Stimulated activated CD4-positive, alpha-beta T cell treated with anti-CD3 and anti-CD28 coated beads, Interleukin-1b, Interleukin-23, amount 100 ng/mL, for 4 hours (primary cell): ENCODE measurements at regions not wholly inside any gene's neighbourhood (a gene's known extent, or its start where the extent isn't known, plus 50 kb on each side); places are given as distances from the start of the nearest gene placed in this dataset.
"Not testable (repeated sequence)": the region's sequence is repeated elsewhere in the genome, so short reads cannot be mapped to it uniquely, and the experiment has no call there.

Experiments used
- DNase-seq, 2 donors: peaks; one replicate each; pipeline ENCODE4 v3.0.0-alpha.2; 2020; ENCODE audit warnings: low read depth in 2 of 2

DNA sequence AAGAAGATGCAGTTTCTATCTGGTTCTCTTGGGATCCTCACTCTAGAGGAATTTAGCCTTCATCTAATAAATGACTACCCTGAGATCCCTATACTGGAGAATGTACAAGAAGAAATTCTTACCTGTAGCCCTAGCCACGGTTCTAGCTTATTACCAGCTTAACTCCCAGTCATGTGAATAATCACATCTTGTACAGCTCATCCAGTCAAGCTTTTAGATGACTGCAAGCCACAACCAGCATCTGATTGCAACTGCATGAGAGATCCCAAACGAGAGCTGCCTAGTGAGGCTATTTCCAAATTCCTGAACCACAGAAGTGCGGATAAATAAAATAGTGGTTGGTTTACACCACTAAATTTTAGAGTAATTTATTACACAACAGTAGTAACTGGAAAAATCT lies 196.0 kb upstream of the CPHXL start:
- DNase-seq: no peak

DNA sequence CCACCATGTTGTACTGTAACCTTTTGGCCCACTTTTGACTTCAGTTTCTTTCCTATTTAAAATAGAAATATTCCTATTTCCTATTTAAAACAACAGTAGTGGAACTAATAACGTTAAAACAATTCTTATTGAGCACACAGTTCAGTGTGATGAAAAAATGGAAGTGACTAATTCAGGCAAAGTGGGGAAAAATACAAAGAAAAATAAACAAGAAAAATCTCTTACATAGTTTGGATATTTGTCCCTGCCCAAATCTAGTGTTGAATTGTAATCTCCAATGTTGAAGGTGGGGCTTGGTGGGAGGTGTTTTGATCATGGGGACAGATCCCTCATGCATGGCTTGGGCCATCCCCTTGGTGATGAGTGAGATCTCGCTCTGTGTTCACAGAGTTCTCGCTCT lies 198.1 kb upstream of the CPHXL start:
- no peak for DNase-seq

DNA sequence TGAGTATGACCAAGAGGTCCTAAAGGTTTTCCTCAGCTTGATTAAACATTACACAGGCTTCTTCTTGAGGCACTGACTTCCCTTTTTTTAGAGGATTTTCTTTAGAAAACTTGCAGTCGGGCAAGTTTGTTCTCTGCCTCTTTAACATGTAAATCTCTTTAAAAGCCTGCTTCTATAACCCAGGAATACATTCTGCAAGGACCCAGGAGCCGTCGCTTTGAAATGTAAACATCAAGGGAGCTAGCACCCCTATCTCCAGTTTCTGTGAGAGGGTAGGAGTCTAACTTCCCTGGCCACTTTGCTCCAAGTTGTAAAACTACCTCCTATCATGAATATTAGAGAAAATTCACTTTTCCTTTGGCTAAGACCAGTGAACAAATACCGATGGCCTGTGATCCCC lies 201.5 kb upstream of the CPHXL start:
- DNase-seq: no peak

DNA sequence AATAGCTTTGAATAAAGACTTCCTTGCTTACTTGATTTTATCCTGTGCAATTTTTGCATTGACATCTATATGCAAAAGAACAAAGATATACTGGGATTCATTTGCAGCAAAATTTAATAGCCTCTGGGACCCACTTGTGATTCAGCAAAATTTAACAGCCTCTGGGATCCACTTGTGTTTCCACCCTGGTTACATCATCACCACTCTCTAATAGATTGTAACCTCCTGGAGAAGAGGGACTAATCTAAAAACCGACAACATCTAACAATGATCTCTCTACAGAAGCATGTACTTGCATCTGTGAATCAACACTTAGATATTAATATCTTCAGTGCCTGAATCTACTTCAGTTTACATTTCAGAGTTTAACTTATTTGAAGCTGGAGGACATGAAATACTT lies 202.0 kb upstream of the CPHXL start:
- DNase-seq: no peak

DNA sequence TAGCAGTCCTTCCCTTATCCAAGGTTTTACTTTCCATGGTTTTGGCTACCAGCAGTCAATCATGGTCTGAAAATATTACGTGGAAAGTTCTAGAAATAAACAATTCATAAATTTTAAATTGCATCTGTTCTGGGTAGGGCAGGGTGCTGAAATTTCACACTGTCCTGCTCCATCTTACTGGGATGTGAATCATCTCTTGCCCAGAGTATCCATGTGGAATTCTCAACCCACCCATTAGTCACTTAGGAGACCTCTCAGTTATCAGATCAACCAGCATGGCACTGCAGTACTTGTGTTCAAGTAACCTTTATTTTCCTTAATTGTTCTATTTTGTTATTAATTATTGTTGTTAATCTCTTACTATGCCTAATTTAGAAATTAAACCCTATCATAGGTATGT lies 202.8 kb upstream of the CPHXL start:
- DNase-seq: no peak

DNA sequence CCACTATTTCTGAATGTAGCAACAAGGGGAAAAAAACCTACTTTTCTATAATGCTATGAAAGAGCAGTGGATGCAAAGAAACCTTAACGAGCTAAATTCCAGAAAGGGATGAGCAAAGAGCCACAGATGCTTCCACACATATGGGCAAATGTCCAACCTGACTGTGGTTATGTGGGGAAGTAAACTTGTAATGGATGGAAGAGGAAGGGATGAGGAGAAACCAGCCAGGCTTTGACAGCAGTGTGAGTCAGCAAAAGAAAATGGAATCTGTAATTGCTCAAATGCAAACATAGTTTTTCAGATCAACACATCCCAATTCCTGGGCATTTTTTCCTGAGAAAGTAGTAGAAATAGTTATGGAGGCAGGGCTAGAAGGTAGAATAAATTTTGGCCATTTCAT lies 204.8 kb upstream of the CPHXL start:
- DNase-seq: no peak

DNA sequence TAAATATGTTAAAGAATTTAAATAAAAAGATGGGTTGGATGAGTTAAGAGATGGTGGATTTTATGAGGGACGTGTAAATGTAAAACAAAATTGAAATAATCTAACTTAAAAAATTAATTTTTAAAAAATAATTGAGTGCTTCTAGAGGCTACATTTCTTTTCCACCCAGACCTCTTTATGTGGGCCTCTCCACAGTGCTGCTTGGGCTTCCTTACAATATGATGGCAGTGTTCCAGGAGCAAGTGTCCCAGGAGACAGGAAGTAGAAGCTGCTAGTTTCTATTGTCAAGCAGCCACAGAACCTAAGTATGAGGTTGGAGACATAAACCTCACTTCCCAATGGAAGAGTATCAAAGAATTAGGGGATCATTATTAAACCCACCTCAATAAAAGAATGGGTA lies 205.7 kb upstream of the CPHXL start:
- DNase-seq: no peak

DNA sequence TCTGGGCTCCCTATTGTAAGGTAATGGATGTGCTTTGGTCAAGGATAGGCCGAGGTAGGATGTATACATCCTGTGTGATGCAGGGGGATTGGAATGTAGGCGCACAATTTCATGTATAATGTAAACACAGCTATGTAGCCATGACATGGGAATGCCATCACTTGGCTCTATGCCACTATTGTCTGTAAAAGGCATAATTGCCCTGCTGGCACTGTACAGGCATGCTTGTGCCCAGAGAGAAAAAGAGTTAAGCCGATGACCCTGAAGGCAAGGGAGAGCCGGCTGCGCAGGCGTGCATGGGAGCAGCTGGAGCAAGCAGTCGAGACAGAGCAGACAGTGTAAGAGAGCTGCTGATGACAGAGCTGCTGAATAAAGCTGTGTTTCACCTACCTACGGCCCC lies 212.5 kb upstream of the CPHXL start:
- DNase-seq: no peak

DNA sequence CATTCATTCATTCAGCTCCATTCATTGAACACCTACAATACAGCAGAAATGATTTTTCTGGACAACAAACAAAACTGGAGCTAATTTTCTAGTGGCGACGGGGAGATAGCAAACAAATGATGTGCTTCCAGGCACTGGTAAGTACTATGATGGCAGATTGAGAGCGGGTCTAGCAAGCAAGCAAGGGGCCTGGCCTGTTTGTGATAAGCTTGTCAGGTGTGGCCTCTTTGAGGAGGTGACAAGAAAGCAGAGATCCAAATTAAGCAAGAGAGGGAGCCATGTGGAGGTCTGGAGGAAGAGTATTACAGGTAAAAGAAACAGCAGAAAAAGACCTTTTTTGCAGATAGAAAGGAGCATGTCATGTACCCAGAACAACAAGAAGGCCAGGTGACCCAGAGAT lies 216.1 kb upstream of the CPHXL start:
- DNase-seq: no peak

DNA sequence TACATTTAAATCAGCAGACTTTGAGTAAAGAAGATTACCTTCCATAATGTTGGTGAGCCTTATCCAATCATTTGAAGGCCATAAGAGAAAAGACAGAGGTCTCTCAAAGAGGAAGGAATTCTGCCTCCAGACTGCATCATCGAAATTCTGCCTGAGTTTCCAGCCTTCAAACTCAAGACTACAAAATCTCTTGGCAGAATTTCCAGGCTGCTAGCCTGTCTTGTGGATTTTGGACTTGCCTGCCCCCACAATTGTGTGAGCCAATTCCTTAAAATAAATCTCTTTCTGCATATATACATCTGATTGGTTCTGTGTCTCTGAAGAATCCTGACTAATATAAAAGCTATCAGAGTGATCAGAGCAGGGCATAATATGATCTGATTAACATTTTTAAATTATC lies 216.6 kb upstream of the CPHXL start:
- DNase-seq: no peak

DNA sequence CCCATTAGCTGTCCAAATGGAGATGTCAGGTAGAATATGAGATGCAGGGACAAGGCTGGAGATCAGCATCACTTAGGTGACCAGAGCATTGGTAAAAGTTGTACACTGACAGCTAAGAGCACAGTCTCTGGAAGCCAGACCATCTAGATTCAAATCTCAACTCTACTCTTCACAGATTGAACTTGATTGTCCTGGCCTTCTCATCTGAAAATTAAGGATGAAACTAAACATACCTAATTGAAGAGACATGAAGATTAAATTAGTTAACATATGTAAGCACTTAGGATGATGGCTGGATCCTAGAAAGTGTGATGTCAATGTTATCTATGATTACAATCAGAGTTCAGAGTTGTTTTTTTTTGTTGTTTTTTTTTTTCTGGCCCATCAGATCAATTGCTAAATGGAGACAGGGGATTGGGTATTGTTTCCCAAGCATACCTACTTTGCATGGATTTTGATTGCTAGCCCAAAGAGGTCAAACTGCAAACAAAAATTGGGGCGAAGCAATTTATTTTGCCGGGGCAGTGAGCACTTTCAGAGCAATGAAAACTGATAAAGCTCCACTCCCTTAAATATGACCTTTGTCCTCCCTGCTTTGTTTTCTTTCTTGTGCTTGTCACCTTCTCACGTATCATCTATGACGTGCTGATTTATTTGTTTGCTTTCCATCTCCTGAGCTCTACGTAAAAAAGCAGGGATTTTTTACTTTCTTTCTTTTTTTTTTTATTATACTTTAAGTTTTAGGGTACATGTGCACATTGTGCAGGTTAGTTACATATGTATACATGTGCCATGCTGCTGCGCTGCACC lies 217.6 kb upstream of the CPHXL start:
- DNase-seq: no peak

DNA sequence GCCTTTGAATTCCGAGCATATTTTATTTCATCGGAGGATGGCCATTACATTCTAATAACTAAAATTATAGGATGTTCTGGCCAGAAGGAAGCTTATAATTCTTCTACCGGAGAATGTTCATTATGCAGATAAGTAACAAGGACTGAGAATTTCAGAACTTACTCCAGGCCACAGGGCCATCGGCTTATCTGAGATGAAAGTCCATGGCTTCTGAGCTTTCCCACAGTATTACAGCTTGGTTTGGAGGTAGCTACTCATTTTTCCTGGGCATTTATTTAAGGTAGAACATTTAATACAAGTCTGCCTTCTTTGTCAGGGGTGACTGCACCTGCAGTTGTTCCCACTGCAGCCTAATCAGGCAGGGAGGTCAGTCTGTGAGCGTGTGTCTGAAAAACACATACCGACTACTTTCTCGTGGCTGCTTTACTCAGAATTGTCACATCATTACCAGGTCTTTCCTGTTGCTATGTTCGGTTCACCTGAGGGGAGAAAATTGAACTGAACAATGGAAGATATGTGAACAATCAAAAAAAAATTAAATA lies 219.7 kb upstream of the CPHXL start:
- DNase-seq: no peak

DNA sequence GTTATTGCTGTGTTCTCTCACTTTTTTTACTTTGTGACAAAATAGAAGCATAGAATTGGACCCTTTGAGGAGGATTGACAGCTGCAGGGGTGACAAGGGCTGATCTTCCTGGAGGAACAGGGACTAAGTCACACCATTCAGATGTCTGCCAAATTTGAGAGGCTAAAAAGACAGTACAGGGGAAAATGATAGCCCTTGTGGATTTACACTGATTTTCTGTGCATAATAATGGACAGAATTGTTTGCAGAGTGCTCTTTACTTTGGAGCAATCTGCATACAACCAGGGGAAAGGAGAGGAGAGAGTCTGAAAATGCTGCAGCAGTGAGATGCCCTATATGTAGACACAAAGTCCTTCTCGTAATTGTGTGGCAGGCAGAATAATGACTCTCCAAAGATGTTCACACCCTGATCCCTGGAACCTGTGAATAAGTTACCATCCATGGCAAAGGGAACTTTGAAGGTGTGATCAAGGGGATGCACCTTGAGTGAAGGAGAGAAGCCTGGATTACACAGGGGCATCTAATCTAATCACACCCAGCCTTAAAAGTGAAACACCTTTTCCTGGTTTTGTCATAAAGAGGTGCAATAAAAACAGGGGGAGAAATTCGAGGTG lies 221.4 kb upstream of the CPHXL start:
- no peak for DNase-seq

DNA sequence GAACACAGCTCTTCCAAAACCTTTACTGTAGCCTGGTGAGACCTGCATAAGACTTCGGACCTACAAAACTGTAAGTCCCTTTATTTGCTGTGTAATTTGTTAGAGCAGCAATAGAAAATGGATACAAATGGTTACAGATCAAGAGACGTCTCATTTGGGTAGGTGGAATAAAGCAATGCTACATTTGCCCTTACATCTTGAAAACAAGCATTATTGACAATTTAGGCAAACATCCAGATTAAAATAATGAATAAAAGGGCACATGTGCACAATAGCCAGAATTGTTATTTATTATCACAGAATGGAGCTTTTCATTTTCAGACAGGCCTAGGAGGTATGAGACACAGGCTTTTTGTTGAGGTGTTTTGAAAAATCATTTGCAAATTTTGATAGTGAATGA lies 222.2 kb upstream of the CPHXL start:
- no peak for DNase-seq

DNA sequence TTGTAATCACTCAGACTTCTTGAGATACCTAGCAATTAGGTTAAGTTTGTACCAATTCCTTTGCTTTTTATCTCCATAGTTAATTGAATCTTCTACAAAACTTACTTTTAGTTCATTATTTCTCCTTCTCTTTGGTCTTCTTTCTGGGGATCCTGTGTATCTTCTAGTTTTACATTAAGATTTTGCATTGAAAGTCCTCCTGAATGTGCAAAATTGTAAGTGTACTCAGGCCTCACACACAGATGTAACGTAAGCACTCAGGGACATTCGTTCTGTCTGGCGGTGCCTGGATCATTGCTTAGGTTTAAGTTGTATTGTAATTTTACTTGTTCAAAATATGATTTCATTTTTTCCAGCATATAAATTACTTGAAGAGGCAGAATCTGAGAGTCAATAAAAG lies 222.6 kb upstream of the CPHXL start:
- no peak for DNase-seq

DNA sequence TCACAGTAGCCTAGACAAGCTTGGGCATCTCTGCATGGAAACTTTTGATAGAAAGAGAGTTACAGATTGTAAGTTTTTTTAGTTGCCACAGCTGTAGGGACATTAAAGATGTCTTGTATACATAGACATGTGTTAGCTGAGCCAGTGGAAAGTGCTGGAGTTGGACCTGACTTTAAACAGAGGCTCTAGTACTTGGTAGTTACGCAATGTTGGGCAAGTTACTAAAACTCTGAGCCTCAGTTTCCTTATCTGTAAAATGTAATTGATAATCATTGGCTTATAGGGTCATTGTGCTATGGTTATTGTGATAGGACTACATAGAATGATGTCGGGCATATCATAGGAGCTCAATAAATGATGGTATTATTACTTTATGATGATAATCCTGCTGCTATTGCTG lies 225.8 kb upstream of the CPHXL start:
- DNase-seq: no peak

DNA sequence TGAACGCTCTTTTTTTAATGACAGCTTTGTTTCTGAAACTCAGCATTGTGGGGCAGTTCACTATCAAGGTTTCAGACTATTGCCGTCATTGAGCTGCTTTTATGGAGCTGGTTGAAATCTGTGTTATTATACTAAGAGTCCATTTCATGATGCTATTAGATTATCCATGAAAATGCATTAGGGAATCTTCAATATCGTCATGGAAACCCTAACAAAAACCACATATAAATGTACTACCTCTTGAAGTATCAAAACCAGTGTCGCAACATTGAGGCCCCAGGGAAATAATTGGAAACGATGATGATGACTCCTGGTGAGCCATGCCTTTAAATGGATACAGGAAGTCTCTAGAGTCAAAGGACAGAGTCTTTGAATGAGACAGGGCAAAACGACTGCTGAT lies 231.6 kb upstream of the CPHXL start:
- DNase-seq: no peak

DNA sequence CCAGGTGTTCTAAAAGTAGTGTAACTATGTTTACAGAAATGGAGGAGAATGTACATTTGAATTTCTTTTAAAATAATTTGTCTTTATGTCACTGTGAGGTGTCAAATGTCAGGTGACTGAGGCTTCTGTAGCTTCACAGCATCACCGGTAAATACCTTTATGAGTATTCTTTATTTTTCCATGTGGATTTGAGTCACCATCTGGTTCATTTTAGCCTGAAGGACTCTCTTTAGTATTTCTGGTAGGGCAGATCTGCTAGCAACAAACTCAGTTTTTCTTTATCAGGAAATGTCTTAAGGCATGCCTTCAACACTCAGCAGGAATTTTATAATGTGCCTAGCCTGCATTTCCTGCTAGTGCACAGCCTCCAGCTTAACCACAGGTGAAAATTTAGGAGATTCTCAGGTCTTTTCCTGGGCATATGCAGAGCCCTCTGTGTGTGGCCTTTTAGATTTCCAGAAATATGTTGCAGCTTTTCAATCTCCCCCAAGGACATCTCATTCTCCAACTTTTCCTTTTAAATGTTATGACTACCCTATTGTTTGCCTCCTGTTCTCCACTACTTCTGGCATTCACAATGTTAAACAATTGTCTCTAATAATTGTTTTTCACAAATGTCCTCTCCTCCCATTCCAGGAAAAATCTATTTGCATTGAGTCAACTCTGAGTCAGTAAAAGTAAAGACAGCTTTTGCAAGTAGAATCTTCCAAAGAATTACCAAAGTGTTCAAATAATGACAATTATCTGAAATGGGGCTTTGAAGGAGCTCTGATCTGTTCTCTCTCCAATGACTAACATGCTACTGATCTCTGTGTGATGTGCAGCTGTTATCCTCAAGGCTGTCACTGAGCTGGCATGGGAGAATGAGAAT lies 239.4 kb upstream of the CPHXL start:
- no peak for DNase-seq

DNA sequence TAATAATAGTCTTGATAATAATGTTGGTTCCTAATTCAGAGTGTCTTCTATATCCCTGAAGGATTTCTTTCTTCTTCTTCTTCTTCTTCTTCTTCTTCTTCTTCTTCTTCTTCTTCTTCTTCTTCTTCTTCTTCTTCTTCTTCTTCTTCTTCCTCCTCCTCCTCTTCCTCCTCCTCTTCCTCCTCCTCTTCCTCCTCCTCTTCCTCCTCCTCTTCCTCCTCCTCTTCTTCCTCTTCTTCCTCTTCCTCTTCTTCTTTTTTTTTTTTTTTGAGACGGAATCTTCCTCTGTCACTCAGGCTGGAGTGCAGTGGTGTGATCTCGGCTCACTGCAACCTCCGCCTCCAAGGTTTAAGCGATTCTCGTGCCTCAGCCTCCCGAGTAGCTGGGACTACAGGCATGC lies 242.8 kb upstream of the CPHXL start:
- DNase-seq: not testable (repeated sequence)

DNA sequence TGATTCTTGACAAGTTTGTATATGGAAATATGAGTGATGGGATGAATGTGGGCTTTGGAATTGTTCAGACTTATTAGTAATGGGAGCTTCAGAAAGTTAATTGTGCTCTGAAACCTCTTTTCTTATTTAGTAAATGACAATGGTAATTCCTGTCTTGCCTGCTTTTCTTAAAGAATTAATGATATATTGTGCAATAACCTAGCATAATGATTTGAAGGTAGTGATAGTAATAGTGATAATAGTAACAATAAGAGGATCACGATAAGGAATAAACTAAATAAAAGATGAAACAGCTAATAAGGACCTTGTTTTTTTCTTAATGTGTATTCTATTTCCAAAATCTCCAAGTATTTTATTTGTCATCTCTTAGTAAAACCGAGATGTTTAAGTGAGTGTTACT lies 245.0 kb upstream of the CPHXL start:
- DNase-seq: no peak

DNA sequence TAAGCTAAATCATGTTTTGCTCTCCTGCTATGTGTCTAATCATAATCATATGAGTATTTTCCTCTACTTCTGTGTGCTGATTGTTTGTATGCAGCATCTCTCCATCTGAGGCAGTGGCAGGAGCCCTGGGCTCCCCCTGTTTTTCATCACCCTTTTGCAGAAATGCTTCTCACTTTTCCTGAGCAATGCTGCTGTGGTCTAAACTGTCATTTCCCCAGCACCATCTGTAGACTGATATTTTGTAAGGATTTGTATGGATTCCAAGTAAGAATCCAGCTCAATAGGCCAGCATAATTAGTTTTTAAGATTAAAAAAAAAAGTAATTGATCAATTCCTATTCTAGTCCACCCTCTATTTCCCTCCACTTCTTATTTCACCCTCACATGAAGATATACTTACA lies 257.0 kb upstream of the CPHXL start:
- no peak for DNase-seq

DNA sequence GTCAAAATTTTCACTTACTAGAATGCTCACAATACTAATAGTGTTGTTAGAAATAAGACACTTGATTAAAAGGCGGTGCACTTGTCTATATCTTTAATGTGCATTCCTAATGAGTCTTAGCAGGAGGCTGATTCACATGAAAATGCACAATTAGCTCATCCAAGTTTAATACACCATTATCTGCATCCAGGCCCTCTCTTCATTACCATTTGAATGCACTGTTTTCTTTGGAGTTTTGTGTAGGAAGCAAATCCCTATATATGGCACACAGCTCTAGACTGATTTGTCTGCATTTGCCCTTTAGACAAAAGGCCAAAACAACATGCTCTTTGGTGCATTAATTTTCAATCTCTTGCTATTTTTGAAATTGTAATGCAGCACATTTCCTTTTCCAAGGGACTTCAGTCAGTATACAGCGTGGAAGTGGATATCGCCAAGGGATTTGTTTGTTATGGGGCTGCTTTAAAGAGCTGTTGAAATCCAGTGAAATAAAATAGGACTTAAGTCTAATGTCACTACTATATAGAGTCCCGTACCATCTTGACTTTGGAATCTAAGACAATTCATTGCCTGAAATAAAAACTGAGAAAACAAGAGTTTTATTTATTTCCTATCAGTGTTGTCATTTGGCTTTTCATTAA lies 257.6 kb upstream of the CPHXL start:
- DNase-seq: no peak
